CD4-positive, alpha-beta T cell treated with Interleukin-17A for 1 hour (primary cell): ENCODE measurements at regions not wholly inside any gene's neighbourhood (a gene's known extent, or its start where the extent isn't known, plus 50 kb on each side); places are given as distances from the start of the nearest gene placed in this dataset.
"Not testable (repeated sequence)": the region's sequence is repeated elsewhere in the genome, so short reads cannot be mapped to it uniquely, and the experiment has no call there.

Experiments used
- DNase-seq: peaks from one replicate; pipeline ENCODE4 v3.0.0-alpha.2; 2020

DNA sequence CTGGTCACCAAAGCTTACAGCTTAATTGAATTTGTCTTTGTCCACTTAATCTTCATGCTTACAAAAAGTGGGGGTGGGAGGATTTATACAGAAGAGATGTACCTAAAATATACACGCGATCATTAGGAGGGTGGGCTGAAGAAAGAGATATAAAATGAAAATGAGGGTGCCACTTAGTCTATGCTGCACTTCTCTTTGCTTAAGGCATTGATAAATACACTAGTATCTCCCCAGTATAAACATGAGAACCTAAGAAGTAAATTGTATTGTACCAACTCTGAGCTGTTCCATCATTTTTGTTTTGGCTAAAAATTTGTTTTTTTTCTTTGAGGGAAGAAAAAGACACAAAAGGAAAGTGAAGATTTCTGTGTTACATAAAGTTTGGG lies 170.8 kb upstream of the ZNF217 start:
- no peak for DNase-seq

GRCh38 chr20:53763707-53764414 lies 170.2 kb upstream of the ZNF217 start:
- no peak for DNase-seq

- not testable (repeated sequence) for DNase-seq
Observed at GRCh38 chr20:53762423-53762798, 168.8 kb upstream of the ZNF217 start.

GRCh38 chr20:53760025-53760441 lies 166.4 kb upstream of the ZNF217 start:
- DNase-seq = no peak

- no peak for DNase-seq
Observed at GRCh38 chr20:53757472-53757913, 163.9 kb upstream of the ZNF217 start.

DNA sequence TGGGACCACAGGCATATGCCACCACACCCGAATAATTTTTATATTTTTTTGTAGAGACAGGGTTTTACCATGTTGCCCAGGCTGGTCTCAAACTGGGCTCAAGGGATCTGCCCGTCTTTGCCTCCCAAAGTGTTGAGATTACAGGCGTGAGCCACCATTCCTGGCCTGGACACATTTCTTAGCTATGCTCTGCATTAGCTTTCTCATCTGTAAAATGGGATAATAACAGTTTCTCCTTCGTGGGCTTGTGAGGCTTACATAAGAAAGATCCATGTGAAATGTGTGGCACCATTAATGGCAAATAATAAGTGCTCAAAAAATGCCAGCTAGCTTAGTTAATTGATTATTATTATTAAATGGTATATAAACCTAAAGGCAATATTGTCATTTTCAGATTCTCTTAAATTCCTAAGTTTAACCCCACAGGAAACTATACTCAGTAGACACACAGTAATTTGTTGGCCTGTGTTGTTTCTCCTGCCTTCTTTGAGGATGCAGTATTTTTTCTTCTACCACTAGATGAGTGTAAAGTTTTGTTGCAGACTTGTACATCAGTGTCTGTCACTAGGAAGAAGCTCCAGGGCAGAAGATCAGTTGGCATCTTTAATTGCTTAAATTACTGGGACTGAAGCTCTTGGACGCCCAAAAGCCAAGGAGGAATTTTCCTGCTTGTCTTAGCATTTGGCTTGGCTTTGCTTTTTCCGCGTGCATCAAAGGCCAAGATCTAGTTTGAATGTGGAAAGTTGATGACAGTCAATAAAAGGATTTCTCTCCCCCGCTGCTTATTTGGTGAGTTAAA lies 162.3 kb upstream of the ZNF217 start:
- DNase-seq = no peak

DNA sequence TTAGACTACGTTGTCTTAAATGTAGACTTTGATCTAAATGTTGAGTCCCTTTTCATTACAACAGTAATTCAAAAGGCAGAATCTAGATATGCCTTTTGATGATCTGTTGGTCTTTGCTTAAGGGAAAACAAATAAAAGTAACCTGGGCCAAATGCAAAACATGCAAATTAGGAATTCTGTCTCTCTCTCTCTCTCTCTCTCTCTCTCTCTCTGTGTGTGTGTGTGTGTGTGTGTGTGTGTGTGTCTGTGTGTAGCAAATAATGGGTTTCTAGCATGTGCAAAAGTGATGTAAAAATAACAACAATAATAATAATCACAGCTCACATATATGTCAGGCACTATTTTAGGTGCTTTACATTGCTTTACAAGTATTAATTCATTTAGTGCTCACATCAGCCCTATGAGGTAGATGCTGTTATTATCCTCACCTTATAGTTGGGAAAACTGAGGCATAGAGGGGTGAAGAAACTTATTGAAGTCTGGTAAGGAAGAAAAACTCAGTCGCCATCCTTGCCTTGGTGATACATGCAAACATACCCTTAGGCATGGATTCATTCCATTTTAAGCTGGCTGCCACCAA lies 160.3 kb upstream of the ZNF217 start:
- no peak for DNase-seq

DNA sequence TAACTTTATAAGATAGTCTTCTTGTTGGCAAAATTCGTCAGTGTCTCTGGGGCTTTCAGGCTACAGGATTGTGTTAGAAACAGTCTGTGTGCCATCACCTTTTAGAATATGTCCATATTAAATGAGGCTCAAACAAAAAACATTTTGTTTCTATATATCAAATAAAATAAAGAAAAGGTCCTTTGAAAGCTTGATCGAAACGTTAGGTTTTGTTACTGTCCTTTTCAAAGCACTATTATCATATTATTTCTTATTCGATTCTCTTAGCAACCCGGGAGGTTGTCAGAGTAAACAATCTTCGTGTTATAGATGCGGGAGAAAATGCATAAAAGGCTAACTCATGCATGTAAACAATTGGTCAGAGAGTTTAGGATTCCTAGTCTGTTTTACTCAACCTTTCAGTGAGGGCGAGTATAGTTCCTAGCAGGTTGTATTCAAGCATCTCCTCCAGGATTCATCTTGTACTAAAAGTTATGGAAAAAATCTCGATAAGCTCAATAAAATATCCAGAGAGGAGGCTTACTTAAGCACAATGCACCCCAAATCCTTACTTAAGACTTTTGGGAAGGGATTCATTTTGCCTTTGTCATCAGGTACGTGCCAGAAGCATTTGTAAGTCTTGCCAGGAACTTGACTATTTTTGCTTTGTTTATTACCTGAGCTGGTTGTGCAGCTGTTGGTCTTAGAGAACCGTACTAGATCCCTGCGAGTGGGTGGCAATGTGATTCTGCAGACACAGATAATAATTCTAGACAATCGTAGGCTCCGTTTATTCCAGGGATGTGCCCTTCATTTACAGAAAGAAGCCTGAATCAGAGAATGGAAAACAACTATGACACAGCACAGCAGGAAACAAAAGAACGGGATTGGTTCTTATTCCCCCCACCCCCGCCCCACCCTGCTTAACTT lies 159.6 kb upstream of the ZNF217 start:
- no peak for DNase-seq

- no peak for DNase-seq
Observed at GRCh38 chr20:53752583-53752970, 158.9 kb upstream of the ZNF217 start.

- DNase-seq = no peak
Observed at GRCh38 chr20:53751620-53752318, 158.1 kb upstream of the ZNF217 start.

- DNase-seq = peak; percentile 49
Observed at GRCh38 chr20:53750827-53751619, 157.4 kb upstream of the ZNF217 start.

DNA sequence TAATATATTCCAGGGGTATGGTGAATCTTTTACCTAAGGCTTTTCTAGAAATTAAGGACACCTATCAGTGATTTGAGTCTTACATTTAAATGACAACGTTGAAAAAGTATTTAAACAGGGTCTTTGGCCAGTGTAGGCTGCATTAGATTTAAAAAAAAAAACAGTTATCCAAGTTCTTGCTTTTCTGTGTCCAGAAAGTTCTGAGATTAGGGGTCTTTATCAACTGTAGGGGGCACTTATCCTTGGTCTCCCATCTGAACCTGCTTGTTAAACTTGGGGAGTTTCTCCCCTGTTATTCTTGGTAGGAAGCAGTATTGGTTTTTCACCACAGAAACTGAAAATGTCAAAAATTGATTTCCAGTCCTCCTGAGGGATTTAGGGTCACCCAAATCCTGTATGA lies 155.9 kb upstream of the ZNF217 start:
- no peak for DNase-seq

DNA sequence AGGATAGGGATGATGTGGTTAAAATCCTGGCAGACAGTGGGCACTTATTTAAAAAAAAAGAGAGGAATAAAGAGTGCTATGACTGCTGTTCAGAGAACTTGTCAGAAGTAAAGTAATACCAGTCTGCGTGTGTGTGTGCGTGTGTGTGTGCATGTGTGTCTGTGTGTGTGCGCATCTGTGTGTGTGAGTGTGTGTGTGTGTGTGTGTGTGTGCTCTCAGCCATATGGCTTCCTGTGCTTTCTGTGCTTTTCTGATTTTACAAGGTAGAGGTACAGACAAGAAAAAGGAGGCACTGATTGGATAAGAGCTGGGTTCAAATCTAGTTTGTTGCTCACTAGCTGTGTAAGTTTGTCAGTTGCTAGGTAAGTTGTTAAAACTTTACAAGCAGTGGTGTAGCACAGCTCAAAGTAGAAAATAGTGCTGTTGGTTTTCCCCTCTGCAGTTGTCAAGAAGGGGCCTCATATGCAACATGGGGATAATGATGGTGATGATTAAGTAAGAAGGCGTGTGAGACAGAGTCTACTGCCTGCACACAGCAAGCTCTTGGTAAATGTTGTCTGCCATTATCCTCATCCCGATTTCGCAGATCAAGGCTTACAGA lies 155.3 kb upstream of the ZNF217 start:
- peak; percentile 29 for DNase-seq

DNA sequence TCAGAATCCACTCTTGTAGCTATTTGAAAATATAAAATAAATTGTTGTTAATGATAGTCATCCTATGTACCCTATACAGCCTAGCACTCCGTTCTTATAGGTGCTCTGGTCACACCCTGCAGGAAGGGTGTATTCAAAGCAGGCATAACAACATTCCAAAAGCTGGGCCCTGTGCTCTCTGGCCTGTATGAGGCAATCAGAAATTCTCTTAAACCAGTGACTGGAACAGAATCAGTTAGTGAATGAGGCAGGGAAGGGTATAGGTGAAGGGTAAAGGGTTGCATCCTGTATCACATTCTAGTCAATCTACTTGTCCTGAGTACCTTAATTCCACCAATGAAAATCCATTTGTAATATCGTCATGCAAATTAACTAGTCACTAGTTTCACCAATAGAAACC lies 154.5 kb upstream of the ZNF217 start:
- DNase-seq = no peak

DNA sequence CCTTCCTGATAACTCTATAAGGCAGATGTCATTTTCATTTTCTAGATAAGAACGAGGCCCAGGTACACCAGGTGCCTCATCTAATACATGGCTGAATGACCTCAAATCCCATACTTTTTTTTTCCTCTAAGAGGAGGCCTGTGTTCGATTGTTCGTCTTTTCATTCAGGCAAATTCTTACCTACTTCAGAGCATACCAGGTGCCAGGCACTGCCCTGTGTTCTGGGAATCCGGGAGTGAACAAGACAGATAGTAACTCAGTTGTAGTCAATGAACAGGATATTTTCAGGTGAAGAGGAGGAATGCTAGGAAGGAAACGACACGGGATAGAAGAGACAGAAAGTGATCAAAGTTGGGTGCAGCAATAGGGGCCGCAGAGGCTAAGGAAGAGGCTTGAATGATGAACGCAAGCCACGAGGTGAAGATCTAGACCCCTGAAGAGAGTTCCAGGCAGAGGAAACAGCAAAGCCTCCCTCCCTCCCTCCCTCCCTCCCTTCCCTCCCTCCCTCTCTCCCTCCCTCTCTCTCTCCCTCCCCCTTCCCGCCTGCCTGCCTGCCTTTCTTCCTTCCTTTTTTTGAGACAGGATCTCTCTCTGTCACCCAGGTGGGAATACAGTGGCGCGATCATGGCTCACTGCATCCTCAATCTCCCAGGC lies 150.1 kb upstream of the ZNF217 start:
- no peak for DNase-seq

GRCh38 chr20:53742685-53743081 lies 149.0 kb upstream of the ZNF217 start:
- DNase-seq = no peak

GRCh38 chr20:53741726-53742028 lies 148.0 kb upstream of the ZNF217 start:
- DNase-seq = no peak

GRCh38 chr20:53739799-53740785 lies 146.5 kb upstream of the ZNF217 start:
- peak; percentile 37 for DNase-seq
